VCaP (cell line): ENCODE measurements at regions not wholly inside any gene's neighbourhood (a gene's known extent, or its start where the extent isn't known, plus 50 kb on each side); places are given as distances from the start of the nearest gene placed in this dataset.

ENCODE experiments used
- H3K27ac ChIP-seq: fragments of 450-650 bp; 2 replicates; pipeline ENCODE4 v1.5.1; 2017
- TF ChIP-seq, protein P1 (sequence below): fragments of 450-650 bp; conservative IDR thresholded peaks from 2 replicates; pipeline ENCODE4 v1.5.1; 2017; ENCODE audit warnings: mild to moderate bottlenecking, moderate library complexity

DNA sequence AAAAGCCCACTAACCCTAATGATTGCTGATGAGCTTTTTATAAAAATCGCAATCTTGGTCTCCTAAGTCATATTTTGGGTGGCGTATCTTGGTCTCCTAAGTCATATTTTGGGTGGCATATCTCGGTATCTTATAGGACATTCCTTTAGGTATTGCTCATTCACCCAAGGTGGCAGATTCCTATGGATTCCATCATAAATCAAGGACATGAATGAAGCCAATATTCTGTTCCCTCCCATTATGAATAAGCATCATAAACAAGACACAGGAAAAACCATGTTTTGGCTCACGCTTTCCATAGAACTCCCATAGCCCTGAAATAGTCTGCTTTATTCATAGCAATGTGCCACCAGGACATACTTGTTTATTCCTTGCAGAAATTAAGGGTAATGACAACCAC lies 95.0 kb upstream of the CD99 start:
- TF ChIP-seq, protein P1, sequence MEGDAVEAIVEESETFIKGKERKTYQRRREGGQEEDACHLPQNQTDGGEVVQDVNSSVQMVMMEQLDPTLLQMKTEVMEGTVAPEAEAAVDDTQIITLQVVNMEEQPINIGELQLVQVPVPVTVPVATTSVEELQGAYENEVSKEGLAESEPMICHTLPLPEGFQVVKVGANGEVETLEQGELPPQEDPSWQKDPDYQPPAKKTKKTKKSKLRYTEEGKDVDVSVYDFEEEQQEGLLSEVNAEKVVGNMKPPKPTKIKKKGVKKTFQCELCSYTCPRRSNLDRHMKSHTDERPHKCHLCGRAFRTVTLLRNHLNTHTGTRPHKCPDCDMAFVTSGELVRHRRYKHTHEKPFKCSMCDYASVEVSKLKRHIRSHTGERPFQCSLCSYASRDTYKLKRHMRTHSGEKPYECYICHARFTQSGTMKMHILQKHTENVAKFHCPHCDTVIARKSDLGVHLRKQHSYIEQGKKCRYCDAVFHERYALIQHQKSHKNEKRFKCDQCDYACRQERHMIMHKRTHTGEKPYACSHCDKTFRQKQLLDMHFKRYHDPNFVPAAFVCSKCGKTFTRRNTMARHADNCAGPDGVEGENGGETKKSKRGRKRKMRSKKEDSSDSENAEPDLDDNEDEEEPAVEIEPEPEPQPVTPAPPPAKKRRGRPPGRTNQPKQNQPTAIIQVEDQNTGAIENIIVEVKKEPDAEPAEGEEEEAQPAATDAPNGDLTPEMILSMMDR = no peak
- H3K27ac ChIP-seq = no peak overlapping the region

GRCh38 chrX:2595258-2595657 lies 94.5 kb upstream of the DHRSX start:
- no peak overlapping the region for H3K27ac ChIP-seq
- TF ChIP-seq, protein P1 = no peak

DNA sequence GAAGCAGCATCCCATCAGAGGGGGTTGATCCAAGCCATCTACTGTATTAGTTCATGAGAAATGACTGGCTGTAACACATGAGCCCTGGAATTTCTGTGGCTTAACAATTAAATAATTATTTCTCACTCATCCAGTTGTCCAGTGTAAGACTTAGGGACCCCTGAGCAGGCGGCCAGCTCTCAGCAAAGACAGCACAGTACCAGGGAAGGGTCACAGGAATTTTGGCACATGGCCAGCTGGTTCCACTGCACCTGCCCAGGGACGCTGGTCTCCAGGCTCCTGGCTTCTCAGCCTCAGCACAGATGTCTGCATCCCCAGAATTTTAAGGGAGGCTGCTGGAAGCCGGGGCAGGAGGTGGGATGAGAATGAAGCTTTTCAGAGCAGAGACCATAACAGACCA lies 93.7 kb upstream of the DHRSX start:
- no peak overlapping the region for H3K27ac ChIP-seq
- TF ChIP-seq, protein P1 = no peak

DNA sequence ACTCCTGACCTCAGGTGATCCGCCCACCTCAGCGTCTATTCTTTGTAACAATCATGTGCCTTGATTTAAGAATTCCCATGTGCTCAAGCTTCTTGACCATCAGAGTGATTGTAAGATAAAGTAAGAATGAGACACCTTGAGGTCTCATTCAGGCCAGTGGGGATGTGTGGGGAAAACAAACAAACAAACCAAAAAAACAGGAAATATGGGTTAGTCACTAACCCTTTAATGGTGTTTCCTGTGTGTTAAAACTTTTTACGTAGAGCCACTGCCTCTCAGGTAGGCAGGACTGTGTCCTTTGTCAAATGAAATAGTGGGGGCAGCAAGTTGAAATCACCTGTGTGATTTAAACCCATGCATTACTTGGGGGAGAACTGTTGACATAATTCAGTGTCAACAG lies 91.5 kb upstream of the DHRSX start:
- no peak overlapping the region for H3K27ac ChIP-seq
- TF ChIP-seq, protein P1 = no peak

DNA sequence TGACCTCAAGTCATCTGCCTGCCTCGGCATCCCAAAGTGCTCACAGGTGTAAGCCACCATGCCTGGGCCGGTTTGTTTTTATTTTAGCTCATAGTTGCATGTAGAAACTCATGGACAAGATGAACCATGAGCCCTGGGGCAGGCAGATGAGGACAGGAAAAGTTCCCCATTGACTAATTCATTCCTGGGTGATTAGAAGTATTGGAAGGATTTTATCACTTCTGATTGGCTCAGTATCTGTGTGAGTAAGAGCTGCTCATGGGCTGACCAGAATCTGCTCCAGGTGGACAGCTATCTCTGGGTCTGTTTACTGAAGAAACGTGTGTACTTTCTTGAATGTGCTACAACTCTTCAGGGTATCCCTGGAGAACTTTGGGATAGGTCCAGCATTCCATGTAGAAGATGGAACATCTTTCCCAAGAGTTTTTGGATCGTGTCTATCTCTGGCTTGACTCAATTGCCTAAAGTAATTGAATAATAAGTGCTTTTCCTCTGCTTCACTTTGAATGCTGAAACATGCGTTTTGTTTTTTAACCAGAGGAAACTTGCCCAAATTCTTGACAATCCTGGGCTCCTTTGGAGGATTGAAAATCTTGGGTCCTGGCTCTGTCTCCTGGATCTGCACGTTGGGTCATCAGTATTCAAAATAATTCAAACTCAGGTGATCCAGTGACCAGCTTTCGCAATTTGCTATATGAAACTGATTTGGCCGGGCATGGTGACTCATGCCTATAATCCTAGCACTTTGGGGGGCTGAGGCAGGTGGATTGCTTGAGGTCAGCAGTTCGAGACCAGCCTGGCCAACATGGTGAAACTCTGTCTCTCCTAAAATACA lies 88.6 kb upstream of the DHRSX start:
- no peak overlapping the region for H3K27ac ChIP-seq
- TF ChIP-seq, protein P1 = no peak

DNA sequence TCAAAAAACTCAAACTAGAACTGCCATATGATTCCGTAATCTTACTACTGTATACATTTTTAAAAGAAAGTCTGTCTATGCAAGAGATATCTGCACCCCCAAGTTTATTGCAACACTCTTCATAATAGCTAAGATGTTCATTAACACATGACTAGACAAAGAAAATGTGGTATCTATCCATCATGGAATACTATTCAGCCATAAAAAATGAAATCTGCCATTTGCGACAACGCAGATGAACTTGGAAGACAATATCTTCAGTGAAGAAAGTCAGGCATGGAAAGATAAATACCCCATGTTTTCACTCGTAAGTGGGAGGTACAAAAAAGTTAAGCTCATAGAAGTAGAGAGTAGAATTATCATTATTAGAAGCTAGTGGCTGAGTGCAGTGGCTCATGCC lies 87.3 kb upstream of the DHRSX start:
- TF ChIP-seq, protein P1 = no peak
- H3K27ac ChIP-seq = no peak overlapping the region

DNA sequence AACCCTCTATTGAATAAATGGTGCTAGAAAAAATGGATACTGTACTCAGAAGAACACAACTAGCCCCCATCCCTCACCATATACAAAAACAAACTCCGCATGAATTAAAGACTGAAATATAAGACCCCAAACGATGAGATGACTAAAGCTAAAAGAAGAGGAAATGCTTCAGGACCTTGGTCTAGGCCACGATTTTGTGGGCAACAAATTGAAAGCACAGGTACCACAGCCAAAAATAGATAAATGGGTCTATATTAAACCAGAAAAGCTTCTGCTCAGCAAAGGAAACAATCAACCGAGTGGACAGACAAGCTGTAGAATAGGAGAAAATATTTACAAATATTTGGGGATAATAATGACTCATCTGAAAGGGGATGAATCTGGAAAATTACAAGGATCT lies 86.4 kb upstream of the DHRSX start:
- H3K27ac ChIP-seq = no peak overlapping the region
- TF ChIP-seq, protein P1 = no peak
